ENCODE measurements at regions not wholly inside any gene's neighbourhood (a gene's known extent, or its start where the extent isn't known, plus 50 kb on each side); places are given as distances from the start of the nearest gene placed in this dataset.

DNA sequence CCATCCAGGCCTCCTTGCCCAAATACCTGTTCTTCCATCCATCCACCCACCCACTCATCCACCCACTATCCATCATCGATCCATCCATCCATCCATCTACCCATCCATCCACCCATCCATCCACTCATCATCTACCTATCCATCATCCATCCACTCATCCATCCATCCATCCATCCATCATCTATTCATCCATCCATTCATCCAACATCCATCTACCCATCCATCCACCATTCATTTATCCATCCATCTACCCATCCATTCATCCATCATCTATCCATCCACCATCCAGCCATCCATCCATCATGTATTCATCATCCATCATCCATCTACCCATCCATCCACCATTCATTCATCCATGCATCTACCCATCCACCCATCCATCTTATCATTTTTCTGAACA, 413.2 kb downstream of the CTTN start:
- no peaks in the 10 kb centered on the region for H3K27me3 Mint-ChIP-seq
- no peak overlapping the region for H3K4me3 Mint-ChIP-seq (ENCODE audit: low read depth)
- no peak overlapping the region for H3K27ac Mint-ChIP-seq
- no peaks in the 10 kb centered on the region for H3K9me3 Mint-ChIP-seq (ENCODE audit: low read depth)
- TF ChIP-seq CTCF (IDR thresholded peaks at IDR 0.05; ENCODE audit: unreplicated experiment): no peak
- DNase-seq (ENCODE audit: low spot score, unreplicated experiment): no peak
- H3K4me1 Mint-ChIP-seq (ENCODE audit: low read depth): no peaks in the 10 kb centered on the region
- peaks cover 12% of the 10 kb centered on the region for H3K36me3 Mint-ChIP-seq (ENCODE audit: insufficient read depth)

DNA sequence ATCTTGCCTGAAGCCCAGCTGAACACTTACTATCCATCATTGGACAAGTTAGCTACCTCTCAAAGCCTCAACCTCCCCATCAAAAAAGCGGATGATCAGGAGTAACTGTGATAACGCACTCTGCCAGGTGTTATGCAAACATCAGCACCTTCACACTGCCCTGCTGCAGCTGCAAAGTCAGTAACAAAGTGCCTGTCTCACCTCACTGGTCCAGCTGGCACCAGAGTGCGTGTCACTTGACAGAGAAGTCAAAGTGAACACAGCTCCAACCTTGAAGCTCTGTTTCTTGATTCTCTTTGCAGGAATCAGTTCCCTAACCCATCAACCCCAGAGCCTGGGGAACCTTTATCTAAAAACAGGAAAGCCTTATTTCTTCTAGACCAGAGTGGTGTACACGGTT, 413.6 kb downstream of the CTTN start:
- no peaks in the 10 kb centered on the region for H3K4me1 Mint-ChIP-seq (ENCODE audit: low read depth)
- DNase-seq (ENCODE audit: low spot score, unreplicated experiment): no peak
- no peaks in the 10 kb centered on the region for H3K27me3 Mint-ChIP-seq
- no peak overlapping the region for H3K4me3 Mint-ChIP-seq (ENCODE audit: low read depth)
- H3K9me3 Mint-ChIP-seq (ENCODE audit: low read depth): no peaks in the 10 kb centered on the region
- no peak overlapping the region for H3K27ac Mint-ChIP-seq
- H3K36me3 Mint-ChIP-seq (ENCODE audit: insufficient read depth): peaks cover 11% of the 10 kb centered on the region
- no peak for TF ChIP-seq CTCF (IDR thresholded peaks at IDR 0.05; ENCODE audit: unreplicated experiment)

- no peaks in the 10 kb centered on the region for H3K4me1 Mint-ChIP-seq (ENCODE audit: low read depth)
- no peak overlapping the region for H3K27ac Mint-ChIP-seq
- H3K9me3 Mint-ChIP-seq (ENCODE audit: low read depth): no peaks in the 10 kb centered on the region
- TF ChIP-seq CTCF (IDR thresholded peaks at IDR 0.05; ENCODE audit: unreplicated experiment): no peak
- no peaks in the 10 kb centered on the region for H3K27me3 Mint-ChIP-seq
- no peak for DNase-seq (ENCODE audit: low spot score, unreplicated experiment)
- H3K4me3 Mint-ChIP-seq (ENCODE audit: low read depth): no peak overlapping the region
- peaks cover 11% of the 10 kb centered on the region for H3K36me3 Mint-ChIP-seq (ENCODE audit: insufficient read depth)
Observed at GRCh38 chr11:70812472-70812871, 414.1 kb downstream of the CTTN start.

- Mint-ChIP-seq H3K27me3 (no peaks in the 10 kb centered on the region), H3K9me3 (ENCODE audit: low read depth) (no peaks in the 10 kb centered on the region), H3K36me3 (ENCODE audit: insufficient read depth) (peaks cover 10% of the 10 kb centered on the region), H3K27ac (no peak overlapping the region), H3K4me3 (ENCODE audit: low read depth) (no peak overlapping the region), H3K4me1 (ENCODE audit: low read depth) (no peaks in the 10 kb centered on the region)
- TF ChIP-seq CTCF (IDR thresholded peaks at IDR 0.05; ENCODE audit: unreplicated experiment): no peak
- DNase-seq (ENCODE audit: low spot score, unreplicated experiment): no peak
Observed at GRCh38 chr11:70813651-70814050, 415.3 kb downstream of the CTTN start.

DNA sequence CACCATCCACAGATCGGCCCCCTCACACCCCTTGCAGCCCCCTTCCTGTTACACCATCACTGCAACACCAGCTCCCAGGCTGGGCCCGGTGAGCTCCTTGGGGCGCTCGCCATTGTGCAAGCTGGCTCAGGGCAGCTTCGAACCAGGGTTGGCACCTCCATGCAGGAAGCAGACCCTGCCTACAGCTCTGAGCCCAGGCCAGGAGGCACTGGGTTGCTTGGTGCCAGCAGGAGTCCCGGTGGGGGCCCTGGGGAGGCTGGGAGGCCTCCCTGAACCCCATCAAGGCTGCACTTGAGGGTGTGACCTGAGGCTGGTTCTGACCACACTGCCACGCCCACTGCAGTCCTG, 417.1 kb downstream of the CTTN start:
- no peaks in the 10 kb centered on the region for H3K9me3 Mint-ChIP-seq (ENCODE audit: low read depth)
- H3K4me1 Mint-ChIP-seq (ENCODE audit: low read depth): no peaks in the 10 kb centered on the region
- no peak overlapping the region for H3K4me3 Mint-ChIP-seq (ENCODE audit: low read depth)
- no peak overlapping the region for H3K27ac Mint-ChIP-seq
- peaks cover 10% of the 10 kb centered on the region for H3K36me3 Mint-ChIP-seq (ENCODE audit: insufficient read depth)
- no peak for DNase-seq (ENCODE audit: low spot score, unreplicated experiment)
- TF ChIP-seq CTCF (IDR thresholded peaks at IDR 0.05; ENCODE audit: unreplicated experiment): no peak
- H3K27me3 Mint-ChIP-seq: no peaks in the 10 kb centered on the region
